ENCODE measurements at regions not wholly inside any gene's neighbourhood (a gene's known extent, or its start where the extent isn't known, plus 50 kb on each side); places are given as distances from the start of the nearest gene placed in this dataset.

DNA sequence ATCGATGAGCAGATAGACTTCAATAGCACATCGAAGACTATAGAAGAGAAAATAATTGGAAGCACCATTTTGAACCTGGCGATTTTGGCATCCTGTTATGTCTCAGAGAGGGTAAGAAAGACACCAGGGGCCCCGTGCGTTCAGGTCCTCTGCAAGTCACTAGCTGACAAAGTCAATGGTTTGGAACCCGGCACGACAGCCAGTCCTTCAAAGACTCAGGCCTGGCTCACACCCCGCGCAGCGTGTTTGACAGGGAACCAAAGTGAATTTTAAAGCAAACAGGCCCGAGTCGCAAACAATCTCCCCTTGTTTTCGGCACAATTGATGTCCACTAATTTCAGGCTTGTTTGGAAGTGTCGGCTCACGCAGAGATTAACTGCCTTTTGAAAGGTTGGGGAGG lies 716.6 kb downstream of the BRD1 start:
- Histone ChIP-seq H3K4me1 (ENCODE audit: insufficient read depth, poor library complexity, severe bottlenecking) (no peaks in the 10 kb centered on the region), H3K27ac (ENCODE audit: poor library complexity, severe bottlenecking) (no peak overlapping the region), H3K4me3 (ENCODE audit: severe bottlenecking) (no peak overlapping the region), H3K9me3 (ENCODE audit: severe bottlenecking) (no peaks in the 10 kb centered on the region), H3K36me3 (ENCODE audit: low read depth) (no peaks in the 10 kb centered on the region), H3K27me3 (ENCODE audit: insufficient read depth, poor library complexity, severe bottlenecking) (no peaks in the 10 kb centered on the region)
- TF ChIP-seq, protein P1, sequence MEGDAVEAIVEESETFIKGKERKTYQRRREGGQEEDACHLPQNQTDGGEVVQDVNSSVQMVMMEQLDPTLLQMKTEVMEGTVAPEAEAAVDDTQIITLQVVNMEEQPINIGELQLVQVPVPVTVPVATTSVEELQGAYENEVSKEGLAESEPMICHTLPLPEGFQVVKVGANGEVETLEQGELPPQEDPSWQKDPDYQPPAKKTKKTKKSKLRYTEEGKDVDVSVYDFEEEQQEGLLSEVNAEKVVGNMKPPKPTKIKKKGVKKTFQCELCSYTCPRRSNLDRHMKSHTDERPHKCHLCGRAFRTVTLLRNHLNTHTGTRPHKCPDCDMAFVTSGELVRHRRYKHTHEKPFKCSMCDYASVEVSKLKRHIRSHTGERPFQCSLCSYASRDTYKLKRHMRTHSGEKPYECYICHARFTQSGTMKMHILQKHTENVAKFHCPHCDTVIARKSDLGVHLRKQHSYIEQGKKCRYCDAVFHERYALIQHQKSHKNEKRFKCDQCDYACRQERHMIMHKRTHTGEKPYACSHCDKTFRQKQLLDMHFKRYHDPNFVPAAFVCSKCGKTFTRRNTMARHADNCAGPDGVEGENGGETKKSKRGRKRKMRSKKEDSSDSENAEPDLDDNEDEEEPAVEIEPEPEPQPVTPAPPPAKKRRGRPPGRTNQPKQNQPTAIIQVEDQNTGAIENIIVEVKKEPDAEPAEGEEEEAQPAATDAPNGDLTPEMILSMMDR (IDR thresholded peaks at IDR 0.05; ENCODE audit: poor library complexity, severe bottlenecking): no peak
- ATAC-seq (ENCODE audit: low read depth) (no peak), DNase-seq (ENCODE audit: low spot score) (no peak)

DNA sequence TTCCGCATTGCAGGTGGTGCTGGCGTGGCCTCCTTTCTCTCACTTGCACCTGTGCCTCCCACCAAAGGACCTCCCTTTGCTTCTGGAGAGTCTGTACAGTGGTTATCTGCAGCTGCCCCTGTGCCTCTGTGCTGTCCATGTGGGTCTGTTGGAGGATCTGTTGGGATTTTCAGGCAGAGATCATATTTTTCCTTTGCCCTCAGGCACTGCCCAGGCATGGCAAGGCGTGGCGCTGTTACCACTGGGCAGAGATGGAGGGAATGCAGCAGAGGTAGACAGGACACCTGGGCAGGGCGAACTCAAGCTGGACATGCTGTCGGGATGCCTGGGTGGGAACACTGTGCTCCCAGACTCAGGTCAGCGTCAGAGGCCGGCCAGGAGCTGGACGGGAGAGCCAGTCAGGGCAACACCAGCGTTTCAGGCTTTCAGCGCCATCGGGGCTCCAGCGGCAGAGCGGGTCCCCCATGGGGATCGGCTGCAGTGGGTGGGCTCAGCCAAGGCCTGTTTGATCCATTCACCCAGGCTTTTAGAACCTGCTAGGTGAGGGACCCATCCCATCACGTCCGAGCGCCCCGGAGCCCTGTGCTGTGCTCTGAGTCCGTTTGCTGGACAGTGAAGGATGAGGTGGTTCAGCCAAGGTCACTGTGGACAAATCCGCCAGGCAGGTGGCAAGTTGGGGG lies 718.9 kb downstream of the BRD1 start:
- ATAC-seq (ENCODE audit: low read depth): no peak
- Histone ChIP-seq H3K27me3 (ENCODE audit: insufficient read depth, poor library complexity, severe bottlenecking) (no peaks in the 10 kb centered on the region), H3K4me3 (ENCODE audit: severe bottlenecking) (no peak overlapping the region), H3K4me1 (ENCODE audit: insufficient read depth, poor library complexity, severe bottlenecking) (no peaks in the 10 kb centered on the region), H3K36me3 (ENCODE audit: low read depth) (no peaks in the 10 kb centered on the region), H3K27ac (ENCODE audit: poor library complexity, severe bottlenecking) (no peak overlapping the region), H3K9me3 (ENCODE audit: severe bottlenecking) (no peaks in the 10 kb centered on the region)
- TF ChIP-seq, protein P1 (IDR thresholded peaks at IDR 0.05; ENCODE audit: poor library complexity, severe bottlenecking): no peak
- no peak for DNase-seq (ENCODE audit: low spot score)

DNA sequence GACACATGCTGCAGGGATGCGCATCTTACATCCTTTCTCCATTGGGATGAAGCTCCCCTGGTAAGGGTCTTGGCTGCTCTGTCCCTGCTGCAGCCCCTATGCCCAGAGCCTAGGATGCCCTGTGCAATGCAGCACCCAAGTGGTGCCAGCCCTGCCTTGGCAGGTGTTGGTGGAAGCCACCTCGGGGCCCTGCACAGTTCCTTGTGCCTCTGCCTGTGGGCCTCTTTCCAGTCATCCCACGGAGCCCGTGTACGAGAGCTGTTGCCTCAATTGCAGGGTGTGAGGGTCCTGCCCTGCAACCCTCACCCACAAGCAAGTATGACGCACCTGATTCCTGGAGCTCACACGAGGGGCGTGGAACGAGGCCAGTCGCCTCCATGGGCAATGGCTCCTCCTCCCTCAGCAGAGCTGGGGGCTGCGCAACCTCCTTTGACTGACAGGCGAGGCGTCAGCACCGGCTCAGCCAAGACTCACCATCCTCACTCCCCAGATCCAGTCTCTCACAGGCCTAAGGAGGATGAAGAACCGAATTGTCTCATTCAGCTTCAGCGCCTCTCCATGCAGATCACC lies 719.6 kb downstream of the BRD1 start:
- no peaks in the 10 kb centered on the region for H3K27me3 ChIP-seq (ENCODE audit: insufficient read depth, poor library complexity, severe bottlenecking)
- no peaks in the 10 kb centered on the region for H3K4me1 ChIP-seq (ENCODE audit: insufficient read depth, poor library complexity, severe bottlenecking)
- H3K27ac ChIP-seq (ENCODE audit: poor library complexity, severe bottlenecking): no peak overlapping the region
- ATAC-seq (ENCODE audit: low read depth) (no peak), DNase-seq (ENCODE audit: low spot score) (no peak)
- no peaks in the 10 kb centered on the region for H3K9me3 ChIP-seq (ENCODE audit: severe bottlenecking)
- no peaks in the 10 kb centered on the region for H3K36me3 ChIP-seq (ENCODE audit: low read depth)
- TF ChIP-seq, protein P1 (IDR thresholded peaks at IDR 0.05; ENCODE audit: poor library complexity, severe bottlenecking): no peak
- H3K4me3 ChIP-seq (ENCODE audit: severe bottlenecking): no peak overlapping the region

DNA sequence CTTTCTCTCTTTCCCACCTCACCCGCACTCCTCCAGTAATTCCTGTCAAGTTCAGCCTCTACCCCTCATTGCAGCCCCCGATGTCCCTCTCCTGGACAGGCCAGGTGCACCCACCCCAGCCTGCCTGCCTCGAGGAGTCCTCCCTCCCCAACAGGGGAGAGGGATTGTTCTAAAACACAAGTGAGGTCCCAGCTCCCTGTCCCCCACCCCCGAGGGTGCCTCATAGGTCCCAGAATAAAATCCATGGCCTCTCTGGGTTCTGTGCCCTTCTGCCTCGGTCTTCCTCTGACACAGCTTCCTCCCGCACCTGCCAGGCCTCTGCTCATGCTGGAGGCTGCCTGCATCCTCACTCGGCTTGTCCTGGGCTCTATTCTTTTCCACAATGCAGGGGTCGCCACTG lies 720.1 kb downstream of the BRD1 start:
- DNase-seq (ENCODE audit: low spot score): no peak
- TF ChIP-seq, protein P1 (IDR thresholded peaks at IDR 0.05; ENCODE audit: poor library complexity, severe bottlenecking): no peak
- Histone ChIP-seq H3K27ac (ENCODE audit: poor library complexity, severe bottlenecking) (no peak overlapping the region), H3K9me3 (ENCODE audit: severe bottlenecking) (no peaks in the 10 kb centered on the region), H3K4me3 (ENCODE audit: severe bottlenecking) (no peak overlapping the region), H3K27me3 (ENCODE audit: insufficient read depth, poor library complexity, severe bottlenecking) (no peaks in the 10 kb centered on the region), H3K36me3 (ENCODE audit: low read depth) (no peaks in the 10 kb centered on the region), H3K4me1 (ENCODE audit: insufficient read depth, poor library complexity, severe bottlenecking) (no peaks in the 10 kb centered on the region)
- no peak for ATAC-seq (ENCODE audit: low read depth)

DNA sequence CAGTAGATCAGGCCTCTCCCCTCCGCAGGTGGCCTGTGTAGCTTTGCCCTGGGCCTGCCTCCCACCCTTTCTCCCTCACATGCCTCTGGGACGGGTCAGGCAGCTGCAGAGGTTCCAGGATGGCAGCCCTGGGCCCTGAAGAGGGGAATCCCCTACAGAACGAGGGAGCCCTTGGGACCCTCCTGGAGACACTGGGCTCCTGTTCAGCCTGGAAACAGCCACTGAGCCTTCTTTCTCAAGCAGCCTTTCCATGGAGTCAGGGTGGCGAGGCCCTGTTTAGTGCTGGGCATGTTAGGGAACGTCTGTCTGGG lies 720.9 kb downstream of the BRD1 start:
- Histone ChIP-seq H3K27me3 (ENCODE audit: insufficient read depth, poor library complexity, severe bottlenecking) (no peaks in the 10 kb centered on the region), H3K9me3 (ENCODE audit: severe bottlenecking) (no peaks in the 10 kb centered on the region), H3K4me1 (ENCODE audit: insufficient read depth, poor library complexity, severe bottlenecking) (no peaks in the 10 kb centered on the region), H3K27ac (ENCODE audit: poor library complexity, severe bottlenecking) (no peak overlapping the region), H3K4me3 (ENCODE audit: severe bottlenecking) (no peak overlapping the region), H3K36me3 (ENCODE audit: low read depth) (no peaks in the 10 kb centered on the region)
- ATAC-seq (ENCODE audit: low read depth): no peak
- TF ChIP-seq, protein P1 (IDR thresholded peaks at IDR 0.05; ENCODE audit: poor library complexity, severe bottlenecking): no peak
- DNase-seq (ENCODE audit: low spot score): no peak
